ENCODE measurements at regions not wholly inside any gene's neighbourhood (a gene's known extent, or its start where the extent isn't known, plus 50 kb on each side); places are given as distances from the start of the nearest gene placed in this dataset.
"Not testable (repeated sequence)": the region's sequence is repeated elsewhere in the genome, so short reads cannot be mapped to it uniquely, and the experiment has no call there.

- DNase-seq (no peak), ATAC-seq (no peak)
These were observed 55.2 kb upstream of the MDM1 start for GRCh38 chr12:68387338-68387737.

GRCh38 chr12:68389305-68389704 is 57.1 kb upstream of the MDM1 start:
- no peak for DNase-seq
- ATAC-seq, result no peak

GRCh38 chr12:68391937-68392336 is 59.8 kb upstream of the MDM1 start:
- ATAC-seq (no peak), DNase-seq (no peak)

DNA sequence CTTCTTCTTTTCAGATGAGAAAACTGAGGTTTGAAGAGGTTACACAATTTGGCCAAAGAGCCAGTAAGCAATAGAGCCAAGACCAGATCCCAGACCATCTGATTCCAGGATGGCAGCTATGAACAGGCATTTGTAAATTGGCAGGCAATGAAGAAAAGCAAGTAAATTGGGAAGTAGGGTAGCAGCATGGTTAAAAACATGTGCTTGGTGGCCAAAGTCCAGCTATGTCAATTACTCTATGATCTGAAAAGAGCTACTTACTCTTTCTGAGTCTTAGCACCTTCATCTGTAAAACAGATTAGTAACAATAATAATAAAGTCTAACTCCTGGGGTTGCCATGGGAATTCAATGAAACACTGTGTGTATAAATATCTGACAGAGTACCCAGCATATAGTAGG is 60.2 kb upstream of the MDM1 start:
- no peak for ATAC-seq
- DNase-seq, result no peak

GRCh38 chr12:68393417-68393816 is 61.3 kb upstream of the MDM1 start:
- ATAC-seq, result no peak
- no peak for DNase-seq

DNA sequence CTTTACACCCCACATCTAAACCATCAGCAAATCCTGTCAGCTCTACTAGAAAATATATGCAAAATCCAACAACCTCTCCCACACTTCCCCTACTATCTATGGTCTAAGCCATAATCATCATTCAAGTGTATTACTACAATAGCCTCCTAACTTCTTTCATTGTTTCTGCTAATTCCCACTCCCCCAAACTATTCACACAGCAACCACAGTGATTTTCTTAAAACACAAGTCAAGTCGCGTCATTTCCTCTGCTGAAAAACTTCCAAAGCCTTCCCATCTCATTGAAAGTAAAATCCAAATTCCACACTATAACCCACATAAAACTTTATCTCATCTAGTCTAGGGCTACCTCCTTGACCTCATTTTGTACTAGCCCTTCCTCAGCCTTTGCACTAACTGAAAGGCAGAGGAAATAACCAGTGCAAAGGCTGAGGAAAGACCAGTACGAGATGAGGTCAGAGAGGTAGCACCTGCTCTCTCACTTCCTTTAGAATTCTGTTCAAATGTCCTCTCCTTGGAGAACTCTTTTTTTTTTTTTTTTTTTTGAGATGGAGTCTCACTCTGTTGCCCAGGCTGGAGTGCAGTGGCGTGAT is 65.5 kb upstream of the MDM1 start:
- no peak for ATAC-seq
- no peak for DNase-seq

- not testable (repeated sequence) for DNase-seq, ATAC-seq
These were observed 66.5 kb upstream of the MDM1 start for GRCh38 chr12:68398689-68399088.

DNA sequence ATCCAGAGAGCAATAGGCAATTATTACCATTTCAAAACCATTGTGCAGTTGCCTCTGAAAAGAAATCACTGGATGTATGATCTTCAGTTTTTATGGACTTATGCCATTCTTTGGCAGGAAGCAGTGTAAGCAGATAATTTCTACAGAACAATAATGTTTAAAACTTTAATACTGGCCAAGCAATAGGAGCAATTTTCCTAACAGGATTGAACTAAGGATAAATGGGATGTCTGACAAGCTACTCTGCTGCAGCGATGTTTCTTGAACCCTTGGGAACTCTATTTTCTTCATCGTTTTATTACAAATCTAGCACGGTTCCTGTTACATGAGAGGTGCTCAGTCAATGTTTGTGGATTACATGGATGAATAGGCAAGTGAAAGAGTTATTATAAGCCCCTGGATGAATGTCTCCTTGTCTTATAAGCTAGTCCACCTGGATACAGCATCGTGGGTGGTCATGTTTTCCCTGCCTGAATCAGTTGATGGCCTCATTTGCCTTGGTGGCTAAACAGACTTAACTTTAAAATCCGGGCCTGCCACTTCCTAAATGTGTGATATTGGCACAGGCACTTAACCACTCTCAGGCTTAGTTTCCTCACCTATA is 68.2 kb upstream of the MDM1 start:
- ATAC-seq (no peak), DNase-seq (no peak)

GRCh38 chr12:68402422-68402821 is 70.3 kb upstream of the MDM1 start:
- DNase-seq (no peak), ATAC-seq (no peak)

DNA sequence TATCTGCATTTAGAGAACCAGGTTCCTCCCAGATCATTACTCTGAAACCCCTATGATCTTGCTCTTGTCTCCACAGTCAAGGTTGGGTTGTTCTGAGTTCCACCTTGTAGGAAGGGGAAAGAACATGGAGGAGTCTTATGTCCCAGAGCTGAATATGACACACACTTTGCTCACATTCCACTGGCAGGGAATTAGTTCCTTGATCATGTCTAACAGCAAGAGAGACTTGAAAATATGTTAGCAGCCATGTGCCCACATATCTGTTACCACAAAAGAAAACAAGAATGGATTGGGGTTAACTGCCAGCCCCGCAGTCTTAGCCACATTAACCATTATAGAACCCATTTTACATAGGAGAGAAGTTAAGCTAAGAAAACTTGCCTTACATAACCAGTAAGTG is 71.1 kb upstream of the MDM1 start:
- ATAC-seq, result no peak
- no peak for DNase-seq

DNA sequence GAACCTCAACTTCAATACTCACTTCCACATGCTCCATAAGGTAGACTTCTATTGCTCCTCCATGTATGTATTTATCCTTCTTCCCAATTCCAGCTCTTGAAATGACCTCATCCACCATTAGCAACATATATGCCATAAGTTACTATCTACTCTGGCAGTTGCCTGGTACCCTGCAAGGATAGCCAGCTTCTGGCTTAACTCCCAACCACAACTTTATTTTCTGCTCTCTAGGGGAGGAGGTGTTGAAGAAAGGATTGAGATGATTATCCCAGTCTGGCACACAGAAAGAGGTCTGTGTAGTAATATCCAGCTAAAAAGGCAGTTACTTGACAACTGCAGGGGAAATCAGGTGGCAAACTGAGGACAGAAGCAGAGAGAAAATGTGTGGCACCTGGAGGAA is 71.5 kb upstream of the MDM1 start:
- DNase-seq (no peak), ATAC-seq (no peak)

DNA sequence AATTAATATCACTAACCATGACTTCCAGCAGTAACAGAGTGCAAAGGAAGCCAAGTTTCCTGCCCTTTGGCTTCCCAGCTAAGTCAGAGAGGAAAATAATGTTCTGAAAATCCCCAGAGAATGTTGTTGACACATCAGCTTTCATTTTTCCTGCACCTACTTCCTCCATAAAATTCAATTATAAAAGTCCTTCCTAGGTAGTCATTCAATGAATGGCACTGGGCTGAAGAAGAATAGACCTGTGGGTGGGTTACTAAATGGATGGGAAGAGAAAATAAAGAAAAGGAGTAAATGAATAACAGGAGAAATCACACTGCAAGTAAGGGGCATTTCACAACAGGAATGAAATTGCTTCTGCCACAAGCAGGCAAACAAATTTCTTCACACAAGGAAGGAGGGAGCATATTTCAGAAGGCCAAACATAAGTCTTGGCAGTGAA is 73.2 kb upstream of the MDM1 start:
- no peak for ATAC-seq
- DNase-seq, result no peak

- DNase-seq, result no peak
- no peak for ATAC-seq
These were observed 74.0 kb upstream of the MDM1 start for GRCh38 chr12:68406134-68406576.

GRCh38 chr12:68406911-68407310 is 74.7 kb upstream of the MDM1 start:
- DNase-seq (no peak), ATAC-seq (no peak)

- peak; percentile 9 for ATAC-seq
These were observed 78.0 kb upstream of the MDM1 start for GRCh38 chr12:68410018-68410660.

GRCh38 chr12:68411371-68411770 is 79.2 kb upstream of the MDM1 start:
- DNase-seq, result no peak
- ATAC-seq, result no peak

More at GRCh38 chr12:68410018-68410660, 78.0 kb upstream of the MDM1 start:
- no peak for DNase-seq

- DNase-seq, result no peak
- no peak for ATAC-seq
These were observed 82.8 kb upstream of the MDM1 start for GRCh38 chr12:68414988-68415387.

DNA sequence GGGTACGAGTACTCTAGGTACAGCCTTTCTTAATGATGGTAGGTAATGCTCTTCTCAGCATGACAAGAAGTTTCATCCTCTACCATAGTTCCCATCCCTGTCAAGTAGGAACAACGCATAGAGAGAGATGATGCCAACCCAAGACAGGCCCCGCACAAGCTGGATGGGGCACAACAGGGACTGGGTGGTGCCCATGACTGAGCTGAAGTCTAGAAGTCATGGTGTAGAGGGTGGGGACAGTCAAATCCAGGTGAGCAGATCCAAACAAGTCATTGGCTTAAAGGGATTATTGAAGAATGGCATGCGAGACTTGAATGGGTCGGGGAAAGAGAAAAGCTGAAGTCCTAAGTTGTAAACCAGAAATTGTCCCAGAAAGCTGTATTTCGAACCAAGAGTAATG is 84.2 kb upstream of the MDM1 start:
- DNase-seq (no peak), ATAC-seq (no peak)

DNA sequence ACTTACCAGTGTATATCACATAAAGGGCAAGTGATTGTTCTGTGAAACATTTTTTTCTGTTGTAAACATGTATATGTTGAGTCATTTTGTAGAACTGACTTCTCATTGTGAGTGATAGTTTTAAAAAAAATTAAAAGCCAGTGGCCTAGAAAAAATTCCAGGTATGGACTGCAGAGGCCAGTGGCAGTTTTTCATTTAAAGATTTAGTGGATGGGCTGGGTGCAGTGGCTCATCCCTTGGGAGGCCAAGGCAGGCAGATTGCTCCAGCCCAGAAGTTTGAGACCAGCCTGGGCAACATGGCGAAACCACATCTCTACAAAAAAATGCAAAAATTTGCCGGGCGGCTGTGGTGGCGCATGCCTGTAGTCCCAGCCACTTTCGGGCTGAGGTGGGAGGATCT is 84.7 kb upstream of the MDM1 start:
- DNase-seq, result no peak
- no peak for ATAC-seq

DNA sequence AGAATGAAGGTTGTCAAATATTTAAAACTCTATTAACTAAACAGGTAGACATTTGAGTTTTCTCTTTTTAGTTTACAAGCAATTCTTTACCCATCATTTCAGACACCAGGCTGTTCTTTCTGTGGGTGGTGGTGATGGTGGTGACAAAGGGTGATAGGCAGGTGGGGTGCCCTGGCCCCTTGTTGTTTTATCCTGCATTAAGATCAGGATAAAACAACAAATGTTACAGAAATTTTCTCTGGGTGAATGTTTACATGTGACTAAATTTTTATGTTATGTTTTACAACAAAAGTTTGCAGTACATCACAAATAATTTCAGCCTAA is 85.9 kb upstream of the MDM1 start:
- DNase-seq (no peak), ATAC-seq (no peak)

DNA sequence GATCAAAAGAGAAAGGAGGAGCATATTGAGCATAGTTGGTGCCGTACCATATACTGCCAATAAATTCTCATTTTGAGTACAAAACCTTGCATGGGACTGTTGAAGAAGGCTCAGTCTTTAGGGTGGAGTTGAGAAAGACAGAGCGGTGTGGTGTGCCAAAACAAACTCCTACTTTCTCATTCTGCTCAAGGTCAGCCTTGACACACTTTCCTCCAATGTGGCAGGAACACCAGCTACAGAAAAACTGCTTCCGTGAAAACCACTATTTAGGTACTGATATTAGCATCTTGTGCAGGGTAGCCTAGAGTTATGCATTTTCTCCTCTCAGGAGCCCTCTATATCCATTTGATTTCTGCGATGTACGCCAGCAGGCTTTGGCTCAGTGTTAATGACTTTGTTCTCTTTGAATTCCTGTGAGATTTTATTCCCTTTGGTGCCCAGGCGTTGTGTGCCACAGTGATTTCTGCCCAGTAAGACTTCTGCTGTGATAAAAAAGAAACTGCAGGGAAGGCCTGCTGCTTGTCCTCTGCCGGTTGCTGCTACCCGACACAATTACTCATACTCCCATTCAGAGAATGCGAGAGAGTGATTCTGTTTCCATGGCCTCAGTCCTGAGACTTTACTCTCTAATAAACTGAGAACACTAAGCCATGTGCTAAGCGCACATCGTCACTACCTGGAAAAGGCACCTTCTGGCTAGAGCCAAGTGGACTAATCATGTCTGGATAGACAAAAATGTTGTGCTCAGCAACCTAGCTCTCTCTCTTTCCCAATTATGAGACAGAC is 88.3 kb upstream of the MDM1 start:
- DNase-seq (no peak), ATAC-seq (peak; percentile 40)

- no peak for ATAC-seq
- no peak for DNase-seq
These were observed 90.0 kb upstream of the MDM1 start for GRCh38 chr12:68422159-68422558.

DNA sequence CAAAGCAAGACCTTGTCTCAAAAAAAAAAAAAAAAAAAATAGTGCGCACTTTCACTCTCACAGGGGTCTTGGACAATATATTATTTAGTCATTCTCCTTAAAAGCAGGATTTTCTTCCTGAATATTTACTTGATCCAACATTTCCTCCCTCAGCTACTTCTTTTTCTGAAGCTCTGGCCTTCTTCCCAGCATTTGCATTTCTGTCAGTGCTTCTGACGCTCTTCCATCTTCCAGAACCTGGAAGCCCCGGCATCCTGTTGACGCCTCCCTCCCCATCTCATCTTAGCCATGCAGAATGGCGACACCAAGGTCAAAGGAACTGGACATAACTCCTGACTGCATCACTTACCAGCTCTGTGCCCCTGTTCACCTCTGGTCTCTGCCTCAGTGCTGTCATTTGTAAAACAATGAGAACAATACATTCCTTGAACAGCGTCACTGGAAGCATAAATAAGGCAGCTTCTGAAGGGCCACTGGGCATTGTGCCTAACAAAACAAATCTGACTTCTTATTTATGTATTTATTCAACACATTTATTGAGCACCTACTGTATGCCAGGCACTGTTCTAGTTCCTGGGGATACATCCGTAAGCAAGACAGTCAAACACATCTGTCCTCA is 90.9 kb upstream of the MDM1 start:
- DNase-seq, result no peak

More for the DNA sequence above, 90.9 kb upstream of the MDM1 start:
- ATAC-seq, result no peak

All from stimulated activated naive CD8-positive, alpha-beta T cell treated with anti-CD3 and anti-CD28 coated beads, Interleukin-15, Interleukin-2, amounts not matched to agents 100 U/mL and 50 U/mL, for 24 hours (primary cell).